ENCODE measurements at regions not wholly inside any gene's neighbourhood (a gene's known extent, or its start where the extent isn't known, plus 50 kb on each side); places are given as distances from the start of the nearest gene placed in this dataset.

- no peak for TF ChIP-seq CTCF (IDR thresholded peaks at IDR 0.05)
- TF ChIP-seq POLR2AphosphoS5 (IDR thresholded peaks at IDR 0.05), result no peak
These were observed 211.5 kb upstream of the TP63 start for GRCh38 chr3:189419683-189420082.

All from prostate gland (tissue), 2 donors.